Activated T-cell treated with anti-CD3 and anti-CD28 coated beads for 4 hours (primary cell): ENCODE measurements at regions not wholly inside any gene's neighbourhood (a gene's known extent, or its start where the extent isn't known, plus 50 kb on each side); places are given as distances from the start of the nearest gene placed in this dataset.

Source experiments
- DNase-seq: peaks from one replicate; pipeline ENCODE4 v3.0.0-alpha.2; 2020

- DNase-seq, result no peak
Measured at GRCh38 chr10:113423981-113424721, 128.7 kb upstream of the HABP2 start.

- no peak for DNase-seq
Measured at GRCh38 chr10:113425008-113425407, 127.8 kb upstream of the HABP2 start.

- no peak for DNase-seq
Measured at GRCh38 chr10:113425541-113425951, 127.3 kb upstream of the HABP2 start.

- DNase-seq, result no peak
Measured at GRCh38 chr10:113426181-113426877, 126.5 kb upstream of the HABP2 start.

- no peak for DNase-seq
Measured at GRCh38 chr10:113427236-113427735, 125.6 kb upstream of the HABP2 start.

- DNase-seq, result no peak
Measured at GRCh38 chr10:113427811-113428558, 124.9 kb upstream of the HABP2 start.

GRCh38 chr10:113430634-113431397 lies 122.0 kb upstream of the HABP2 start:
- DNase-seq, result no peak

GRCh38 chr10:113431398-113432160 lies 121.3 kb upstream of the HABP2 start:
- no peak for DNase-seq

GRCh38 chr10:113433711-113434110 lies 119.1 kb upstream of the HABP2 start:
- no peak for DNase-seq

- DNase-seq, result no peak
Measured at GRCh38 chr10:113434315-113434714, 118.5 kb upstream of the HABP2 start.

- DNase-seq, result no peak
Measured at GRCh38 chr10:113434950-113435349, 117.9 kb upstream of the HABP2 start.

- DNase-seq, result no peak
Measured at GRCh38 chr10:113435881-113436280, 117.0 kb upstream of the HABP2 start.

- DNase-seq, result no peak
Measured at GRCh38 chr10:113436851-113437250, 116.0 kb upstream of the HABP2 start.

GRCh38 chr10:113438652-113439051 lies 114.2 kb upstream of the HABP2 start:
- DNase-seq, result no peak

- DNase-seq, result no peak
Measured at GRCh38 chr10:113441220-113441619, 111.6 kb upstream of the HABP2 start.

GRCh38 chr10:113441686-113442270 lies 111.1 kb upstream of the HABP2 start:
- no peak for DNase-seq

- DNase-seq, result no peak
Measured at GRCh38 chr10:113442336-113442735, 110.5 kb upstream of the HABP2 start.

GRCh38 chr10:113443141-113443925 lies 109.5 kb upstream of the HABP2 start:
- no peak for DNase-seq

GRCh38 chr10:113444766-113445365 lies 108.0 kb upstream of the HABP2 start:
- DNase-seq, result no peak

- DNase-seq, result no peak
Measured at GRCh38 chr10:113445736-113446135, 107.1 kb upstream of the HABP2 start.
